K562 (cell line): ENCODE measurements at regions not wholly inside any gene's neighbourhood (a gene's known extent, or its start where the extent isn't known, plus 50 kb on each side); places are given as distances from the start of the nearest gene placed in this dataset.

ENCODE experiments used
- CAMTA2 ChIP-seq: fragments of 250-450 bp; sonication (Bioruptor Pico); conservative IDR thresholded peaks from 2 replicates; pipeline ENCODE4 v1.5.1; 2022
- CSDE1 ChIP-seq, 2 experiments: fragments of 450-650 bp; IDR thresholded peaks; 2 replicates each; pipeline ENCODE4 v1.6.1; 2016; ENCODE audit warnings: mild to moderate bottlenecking in 1 of 2
- FOSL1 ChIP-seq: fragments of 200-800 bp; sonication (Bioruptor generic); conservative IDR thresholded peaks from 2 replicates; pipeline ENCODE4 v1.6.1; 2016; ENCODE audit warnings: missing genetic modification characterization, missing compliant biosample characterization
- JUND ChIP-seq, 2 experiments: IDR thresholded peaks; 2 replicates in 1 of 2; 3 replicates in 1 of 2; pipeline ENCODE4 v1.6.1; 2011; ENCODE audit warnings: borderline replicate concordance in 2 of 2, low read depth in 2 of 2, low read length in 2 of 2, improper control_type of control experiment in 1 of 2, missing biosample characterization in 1 of 2, missing genetic modification characterization in 1 of 2, missing genetic modification reagents in 1 of 2
- KDM4B ChIP-seq, 2 experiments: fragments of 450-650 bp in 1 of 2; sonication (generic) in 1 of 2; IDR thresholded peaks; 2 replicates each; pipeline ENCODE4 v1.6.1; 2016 to 2017; ENCODE audit warnings: borderline replicate concordance in 2 of 2, antibody characterized with exemption in 1 of 2, low read depth in 1 of 2, mild to moderate bottlenecking in 1 of 2
- MEF2A ChIP-seq: IDR thresholded peaks from 2 replicates; pipeline ENCODE4 v1.6.1; 2011; ENCODE audit warnings: low read depth, mild to moderate bottlenecking, low read length, moderate library complexity; ENCODE audit not compliant: control insufficient read depth
- NCOA4 ChIP-seq: fragments of 450-650 bp; IDR thresholded peaks from 2 replicates; pipeline ENCODE4 v1.6.1; 2018; ENCODE audit warnings: mild to moderate bottlenecking; ENCODE audit not compliant: partially characterized antibody
- PHF20 ChIP-seq: fragments of 450-650 bp; IDR thresholded peaks from 2 replicates; pipeline ENCODE4 v1.6.1; 2018; ENCODE audit not compliant: partially characterized antibody
- RBM39 ChIP-seq: fragments of 200-400 bp; formaldehyde crosslinking; optimal IDR thresholded peaks from 2 replicates; pipeline ENCODE3; 2018; ENCODE audit warnings: low read depth, low read length
- ZNF239 ChIP-seq: fragments of 250-450 bp; sonication (Bioruptor Pico); IDR thresholded peaks from 2 replicates; pipeline ENCODE4 v1.4.0; 2020; ENCODE audit warnings: mild to moderate bottlenecking
- ZNF263 ChIP-seq: sonication (generic); formaldehyde crosslinking; IDR thresholded peaks from 2 replicates; pipeline ENCODE4 v1.8.0; 2022; ENCODE audit warnings: mild to moderate bottlenecking, missing genetic modification reagents, borderline replicate concordance
- ZNF384 ChIP-seq: IDR thresholded peaks from 2 replicates; pipeline ENCODE4 v1.6.1; 2012; ENCODE audit warnings: low read depth, low read length, improper control_type of control experiment
- TF ChIP-seq, protein P1 (sequence below): fragments of 250-450 bp; sonication (Bioruptor Pico); IDR thresholded peaks from 2 replicates; pipeline ENCODE4 v1.5.0; 2021; ENCODE audit warnings: mild to moderate bottlenecking, moderate library complexity
- TF ChIP-seq, protein P2 (sequence below): IDR thresholded peaks from 2 replicates; pipeline ENCODE4 v1.6.1; 2011; ENCODE audit not compliant: insufficient read length; ENCODE audit errors: extremely low read depth
- TF ChIP-seq, protein P3 (sequence below): fragments of 450-650 bp; IDR thresholded peaks from 2 replicates; pipeline ENCODE4 v1.6.1; 2016; ENCODE audit warnings: antibody characterized with exemption
- TF ChIP-seq, protein P4 (sequence below): fragments of 250-450 bp; sonication (Bioruptor Pico); IDR thresholded peaks from 2 replicates; pipeline ENCODE4 v1.4.0; 2020; ENCODE audit warnings: mild to moderate bottlenecking

DNA sequence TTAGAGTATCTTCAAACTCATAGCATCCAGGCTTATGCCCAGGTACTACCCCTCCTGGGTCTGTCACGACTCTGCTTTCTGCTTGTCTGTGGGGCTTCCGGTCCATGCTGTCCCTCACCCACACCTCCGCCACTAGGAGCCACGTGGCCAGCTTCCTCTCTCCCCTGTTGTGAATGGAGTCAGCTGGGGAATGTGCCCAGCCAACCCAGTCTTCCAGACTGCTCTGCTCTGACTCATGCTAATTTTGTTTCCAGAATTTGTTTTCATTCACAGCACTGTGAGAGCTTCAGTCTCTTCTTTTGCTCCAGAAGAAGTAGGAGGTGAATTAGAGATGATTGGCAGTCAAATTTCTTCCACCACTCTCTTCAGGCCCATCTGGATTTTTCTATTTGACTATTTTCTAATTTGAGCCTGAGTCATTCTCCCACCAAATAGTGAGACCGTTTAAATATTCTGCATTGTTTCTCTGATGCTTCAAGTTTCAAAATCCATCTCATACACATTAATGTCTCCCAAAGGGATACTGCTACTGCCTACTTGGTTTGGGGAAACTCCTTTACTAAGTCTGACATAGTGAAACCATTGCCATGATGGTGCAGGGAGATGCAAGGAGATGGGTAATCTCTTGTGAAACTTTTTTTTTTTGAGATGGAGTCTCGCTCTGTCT, 424.1 kb upstream of the KIF2A start (continued):
- TF ChIP-seq, protein P1, sequence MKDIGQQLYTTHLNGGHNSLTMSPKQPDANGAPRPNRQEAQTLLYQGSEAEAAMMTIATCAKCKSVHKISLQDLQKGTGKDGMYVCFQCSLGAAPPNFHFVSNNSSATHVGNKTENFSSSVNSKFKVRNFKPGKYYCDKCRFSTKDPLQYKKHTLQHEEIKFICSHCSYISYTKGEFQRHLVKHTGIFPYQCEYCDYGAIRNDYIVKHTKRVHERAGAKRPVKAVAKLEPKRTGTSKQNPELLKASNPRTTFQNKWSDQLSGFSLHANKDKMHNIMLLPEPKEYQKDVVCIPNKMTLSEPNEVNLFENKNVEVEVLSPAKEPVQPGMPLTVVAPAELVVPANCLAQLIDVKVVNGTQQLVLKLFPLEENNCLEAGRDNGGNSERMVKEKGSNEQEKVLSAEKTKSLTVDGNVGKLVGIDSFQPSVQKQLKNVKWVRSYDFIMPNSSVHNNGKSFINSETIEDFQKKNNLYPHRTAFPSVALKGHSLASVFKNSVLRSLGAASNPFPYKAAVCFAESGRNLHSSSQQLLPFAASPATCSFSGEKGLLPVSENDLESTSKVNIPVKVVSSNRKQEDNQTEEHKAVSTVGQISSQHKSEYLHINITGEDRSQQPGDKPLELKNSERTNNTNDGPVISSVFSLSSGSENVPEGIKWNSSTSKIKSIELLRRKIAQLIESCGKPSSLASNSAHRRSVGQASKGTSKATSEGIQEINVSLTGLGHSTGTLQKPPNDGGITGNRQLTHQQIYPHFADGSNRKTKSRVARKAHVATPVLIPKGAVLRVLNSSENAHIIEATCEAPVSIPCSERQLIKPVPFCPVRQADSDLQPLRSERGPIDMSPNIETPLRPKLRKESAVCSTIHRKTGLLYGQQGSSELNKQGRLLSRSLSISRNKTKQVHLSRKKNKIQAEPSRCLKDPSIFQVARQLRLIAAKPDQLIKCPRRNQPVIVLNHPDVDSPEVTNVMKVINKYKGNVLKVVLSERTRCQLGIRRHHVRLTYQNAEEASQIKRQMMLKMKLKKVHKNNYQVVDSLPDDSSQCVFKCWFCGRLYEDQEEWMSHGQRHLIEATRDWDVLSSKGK (CRISPR knock-in tag), result no peak
- TF ChIP-seq, protein P2, sequence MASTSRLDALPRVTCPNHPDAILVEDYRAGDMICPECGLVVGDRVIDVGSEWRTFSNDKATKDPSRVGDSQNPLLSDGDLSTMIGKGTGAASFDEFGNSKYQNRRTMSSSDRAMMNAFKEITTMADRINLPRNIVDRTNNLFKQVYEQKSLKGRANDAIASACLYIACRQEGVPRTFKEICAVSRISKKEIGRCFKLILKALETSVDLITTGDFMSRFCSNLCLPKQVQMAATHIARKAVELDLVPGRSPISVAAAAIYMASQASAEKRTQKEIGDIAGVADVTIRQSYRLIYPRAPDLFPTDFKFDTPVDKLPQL, result no peak
- TF ChIP-seq PHF20 (no peak), RBM39 (no peak), FOSL1 (no peak), JUND (IDR thresholded peaks at IDR 0.05; ENCODE audit: borderline replicate concordance, low read depth, low read length) (no peak), JUND (tag; IDR thresholded peaks at IDR 0.05; ENCODE audit: borderline replicate concordance, low read depth, low read length) (no peak), ZNF384 (no peak), ZNF263 (CRISPR knock-in tag) (no peak), KDM4B (IDR thresholded peaks at IDR 0.05; ENCODE audit: borderline replicate concordance in 2 of 2, low read depth in 1 of 2) (no peak), CAMTA2 (CRISPR knock-in tag) (no peak), NCOA4 (no peak), CSDE1 (IDR thresholded peaks at IDR 0.05) (no peak), ZNF239 (CRISPR knock-in tag) (no peak), MEF2A (no peak)
- TF ChIP-seq, protein P3, sequence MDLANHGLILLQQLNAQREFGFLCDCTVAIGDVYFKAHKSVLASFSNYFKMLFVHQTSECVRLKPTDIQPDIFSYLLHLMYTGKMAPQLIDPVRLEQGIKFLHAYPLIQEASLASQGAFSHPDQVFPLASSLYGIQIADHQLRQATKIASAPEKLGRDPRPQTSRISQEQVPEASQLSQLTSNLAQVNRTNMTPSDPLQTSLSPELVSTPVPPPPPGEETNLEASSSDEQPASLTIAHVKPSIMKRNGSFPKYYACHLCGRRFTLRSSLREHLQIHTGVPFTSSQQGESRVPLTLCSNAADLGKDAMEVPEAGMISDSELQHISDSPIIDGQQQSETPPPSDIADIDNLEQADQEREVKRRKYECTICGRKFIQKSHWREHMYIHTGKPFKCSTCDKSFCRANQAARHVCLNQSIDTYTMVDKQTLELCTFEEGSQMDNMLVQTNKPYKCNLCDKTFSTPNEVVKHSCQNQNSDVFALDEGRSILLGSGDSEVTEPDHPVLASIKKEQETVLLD, result no peak
- TF ChIP-seq, protein P4, sequence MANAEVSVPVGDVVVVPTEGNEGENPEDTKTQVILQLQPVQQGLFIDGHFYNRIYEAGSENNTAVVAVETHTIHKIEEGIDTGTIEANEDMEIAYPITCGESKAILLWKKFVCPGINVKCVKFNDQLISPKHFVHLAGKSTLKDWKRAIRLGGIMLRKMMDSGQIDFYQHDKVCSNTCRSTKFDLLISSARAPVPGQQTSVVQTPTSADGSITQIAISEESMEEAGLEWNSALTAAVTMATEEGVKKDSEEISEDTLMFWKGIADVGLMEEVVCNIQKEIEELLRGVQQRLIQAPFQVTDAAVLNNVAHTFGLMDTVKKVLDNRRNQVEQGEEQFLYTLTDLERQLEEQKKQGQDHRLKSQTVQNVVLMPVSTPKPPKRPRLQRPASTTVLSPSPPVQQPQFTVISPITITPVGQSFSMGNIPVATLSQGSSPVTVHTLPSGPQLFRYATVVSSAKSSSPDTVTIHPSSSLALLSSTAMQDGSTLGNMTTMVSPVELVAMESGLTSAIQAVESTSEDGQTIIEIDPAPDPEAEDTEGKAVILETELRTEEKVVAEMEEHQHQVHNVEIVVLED, result no peak
